Head of caudate nucleus (tissue), 42 donors: ENCODE measurements at regions not wholly inside any gene's neighbourhood (a gene's known extent, or its start where the extent isn't known, plus 50 kb on each side); places are given as distances from the start of the nearest gene placed in this dataset.

Experiments used
- DNase-seq, 42 donors: peaks; one replicate each; pipeline versions ENCODE4 v3.0.0 to v3.0.0-alpha.2; 2020 to 2021; ENCODE audit warnings: mixed read lengths in 7 of 42
- intact Hi-C: fragments of 100-400 bp; cut with DNase I; formaldehyde crosslinking; loops from one replicate; pipeline ENCODE4 v1.15.0; 2022

DNA sequence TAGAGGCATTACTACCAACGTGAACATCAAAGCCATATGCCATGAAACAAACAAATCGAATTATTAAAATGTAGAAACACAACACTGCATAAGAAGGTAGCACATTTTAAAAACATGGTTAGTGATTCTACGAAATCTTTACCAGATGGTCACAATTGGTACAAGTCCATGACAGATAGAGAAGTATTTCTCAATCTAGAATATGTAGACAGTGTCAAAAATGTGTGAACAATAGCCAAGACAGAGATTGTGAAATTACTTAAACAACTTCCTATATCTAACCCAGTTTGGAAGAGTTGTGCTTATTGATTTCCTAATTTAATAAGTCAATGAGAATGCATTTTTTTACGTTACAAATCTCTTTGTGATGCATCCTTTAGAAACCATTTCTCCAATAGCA, 1121.6 kb downstream of the MAT2B start:
- DNase-seq = no peak
- intact Hi-C loops = no loop called here

DNA sequence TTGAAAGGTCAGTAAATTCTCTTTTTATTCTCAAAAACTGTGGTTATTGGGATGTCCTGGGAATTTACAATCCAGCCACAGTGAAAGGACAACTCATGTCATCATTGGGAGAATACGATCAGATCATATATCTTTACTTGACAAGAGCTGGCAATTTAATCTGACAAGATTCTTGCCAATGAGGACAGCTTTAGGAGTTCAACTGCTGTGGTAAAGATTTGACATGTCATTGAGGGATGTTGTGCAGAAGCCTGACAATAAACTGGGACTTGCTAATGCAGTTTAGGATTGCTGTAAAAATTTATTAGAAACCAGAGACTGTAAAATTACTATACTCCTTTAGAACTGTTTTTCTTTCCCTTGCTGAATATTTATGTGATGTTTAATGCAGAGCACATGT, 1131.0 kb downstream of the MAT2B start:
- no peak for DNase-seq
- intact Hi-C loops = no loop called here

- DNase-seq = no peak
- intact Hi-C loops = no loop called here
These were observed 1132.6 kb downstream of the MAT2B start for GRCh38 chr5:164637931-164638521.

- intact Hi-C loops = no loop called here
- DNase-seq = no peak
These were observed 1143.8 kb downstream of the MAT2B start for GRCh38 chr5:164649266-164649665.

DNA sequence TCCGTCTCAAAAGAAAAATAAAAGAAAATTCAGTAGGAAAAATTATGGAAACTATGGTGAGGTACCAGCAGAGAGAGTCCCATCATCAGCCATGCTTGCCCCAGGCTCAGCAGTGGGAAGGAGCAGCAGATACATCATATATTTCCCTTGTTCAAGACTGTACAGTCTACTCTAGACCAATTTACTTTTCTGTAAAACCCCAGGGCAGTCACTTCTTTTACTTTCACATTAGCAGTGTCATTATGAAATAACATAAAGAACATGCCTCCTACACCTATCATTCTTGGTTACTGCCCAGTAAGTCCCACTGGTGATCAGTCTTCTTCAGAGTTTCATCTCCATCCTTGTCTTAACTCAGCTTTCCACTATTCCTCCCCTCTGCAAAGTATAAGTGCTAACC, 1145.0 kb downstream of the MAT2B start:
- intact Hi-C loops = no loop called here

DNA sequence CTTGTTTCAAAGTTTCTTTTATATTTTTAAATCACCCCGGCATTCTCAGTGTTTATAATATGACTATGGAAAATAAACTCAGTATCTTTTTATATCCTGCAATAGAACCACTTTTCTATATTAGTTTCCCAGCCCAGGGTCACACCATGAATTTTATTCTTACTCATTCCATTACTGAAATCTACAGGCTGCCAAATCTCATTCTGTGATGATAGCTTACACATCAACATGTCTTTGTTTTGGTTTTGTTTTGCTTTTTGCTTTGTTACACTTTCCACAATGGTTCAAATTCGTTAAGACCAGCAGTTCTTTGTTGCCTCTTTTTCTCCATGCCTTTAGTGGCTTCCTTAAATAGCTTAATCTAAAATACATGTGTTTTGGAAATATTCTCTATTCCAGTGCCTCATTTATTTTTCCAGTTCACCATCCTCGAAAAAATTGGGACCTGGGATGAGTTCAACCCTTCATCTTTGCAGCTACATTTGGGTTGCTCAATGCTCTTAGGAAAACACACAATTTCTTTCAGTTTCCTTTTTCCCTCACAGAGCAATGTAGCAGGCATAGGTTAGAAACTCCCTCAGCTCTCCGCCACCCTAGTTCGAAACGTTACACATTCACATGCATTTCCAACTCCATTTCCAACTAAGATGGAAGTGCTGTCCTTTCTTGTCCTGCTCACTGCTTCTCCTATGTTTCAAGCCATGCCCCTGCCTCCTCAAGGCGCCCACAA, 1146.3 kb downstream of the MAT2B start:
- DNase-seq = no peak
- intact Hi-C loops = no loop called here

More for the DNA sequence above, 1145.0 kb downstream of the MAT2B start:
- no peak for DNase-seq

GRCh38 chr5:164652276-164652660, 1146.8 kb downstream of the MAT2B start:
- no peak for DNase-seq
- intact Hi-C loops = no loop called here

- no peak for DNase-seq
- intact Hi-C loops = no loop called here
These were observed 1158.0 kb downstream of the MAT2B start for GRCh38 chr5:164663198-164663989.

DNA sequence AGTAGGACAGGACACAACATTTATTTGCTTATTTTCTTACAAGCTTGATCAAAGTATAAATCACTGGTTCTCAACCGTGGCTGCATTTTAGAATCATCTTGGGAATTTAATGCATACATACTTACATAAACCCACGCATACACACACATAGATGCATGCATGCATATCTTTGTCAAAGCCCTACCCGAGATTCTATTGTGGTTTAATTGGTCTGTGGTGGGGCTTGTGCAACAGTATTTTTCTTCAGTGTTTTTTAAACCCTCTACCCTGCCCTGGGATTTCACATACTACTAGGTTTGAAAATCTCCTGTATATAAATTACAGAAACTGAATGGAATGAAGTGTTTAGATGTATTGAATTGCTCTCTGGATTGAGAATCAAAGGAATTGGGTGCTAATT, 1166.2 kb downstream of the MAT2B start:
- no peak for DNase-seq
- intact Hi-C loops = no loop called here

- intact Hi-C loops = no loop called here
- no peak for DNase-seq
These were observed 1166.8 kb downstream of the MAT2B start for GRCh38 chr5:164672205-164672604.

GRCh38 chr5:164672931-164673694, 1167.7 kb downstream of the MAT2B start:
- intact Hi-C loops = no loop called here
- DNase-seq = no peak

GRCh38 chr5:164679461-164679860, 1174.0 kb downstream of the MAT2B start:
- no peak for DNase-seq
- intact Hi-C loops = no loop called here

DNA sequence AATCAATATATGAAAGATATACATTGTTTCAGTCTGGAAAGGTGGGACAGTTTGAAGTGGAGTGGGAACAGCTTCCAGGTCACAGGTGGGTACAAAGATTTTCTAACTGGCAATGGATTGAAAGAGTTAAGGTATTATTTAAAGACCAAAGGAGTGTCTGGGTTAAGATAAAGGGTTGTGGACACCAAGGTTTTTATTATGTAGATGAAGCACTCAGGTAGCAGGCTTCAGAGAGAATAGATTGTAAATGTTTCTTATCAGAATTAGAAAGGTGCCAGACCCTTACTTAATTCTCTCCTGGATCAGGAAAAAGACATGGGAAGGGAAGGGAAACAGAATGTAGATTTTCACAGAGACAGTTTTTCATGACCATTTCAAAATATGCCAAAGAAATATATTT, 1174.8 kb downstream of the MAT2B start:
- intact Hi-C loops = no loop called here
- DNase-seq = no peak

- no peak for DNase-seq
- intact Hi-C loops = no loop called here
These were observed 1175.5 kb downstream of the MAT2B start for GRCh38 chr5:164680812-164681520.

DNA sequence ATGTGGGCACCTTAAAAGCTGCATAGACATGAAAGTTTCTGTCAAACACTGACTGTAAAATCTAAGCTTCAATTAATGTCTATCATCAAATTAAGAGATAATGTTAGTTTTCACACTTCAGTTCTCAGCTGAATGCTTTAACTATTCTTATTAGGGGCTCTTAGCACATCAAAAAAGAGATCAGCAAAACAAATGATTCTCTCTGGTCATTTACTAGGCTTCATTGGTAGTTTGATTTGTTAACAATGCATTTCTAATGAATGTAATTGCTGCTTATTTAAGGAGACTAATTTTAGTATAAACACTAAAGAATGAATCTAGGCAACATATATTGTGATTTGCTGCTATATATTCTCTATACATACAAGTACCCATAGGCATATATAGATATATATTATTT, 1182.0 kb downstream of the MAT2B start:
- no peak for DNase-seq
- intact Hi-C loops = no loop called here

DNA sequence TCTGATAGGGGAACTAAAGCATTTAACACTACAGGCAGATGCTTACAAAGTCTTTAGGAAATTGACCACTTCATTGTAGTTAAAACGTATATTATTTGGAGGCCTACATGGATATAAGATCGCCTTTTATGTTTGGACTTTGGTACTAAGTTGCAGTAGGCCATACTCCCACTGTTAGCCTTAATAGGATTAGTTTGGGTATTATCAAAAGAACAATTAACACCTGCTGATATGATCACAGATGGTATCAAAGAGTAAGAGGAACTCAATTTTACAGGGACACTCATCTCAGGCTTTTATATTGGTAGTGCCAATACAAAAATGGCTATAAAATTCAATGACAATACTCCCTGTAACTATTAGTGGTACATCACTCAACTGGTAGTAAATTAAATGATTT, 1183.0 kb downstream of the MAT2B start:
- intact Hi-C loops = no loop called here
- no peak for DNase-seq

DNA sequence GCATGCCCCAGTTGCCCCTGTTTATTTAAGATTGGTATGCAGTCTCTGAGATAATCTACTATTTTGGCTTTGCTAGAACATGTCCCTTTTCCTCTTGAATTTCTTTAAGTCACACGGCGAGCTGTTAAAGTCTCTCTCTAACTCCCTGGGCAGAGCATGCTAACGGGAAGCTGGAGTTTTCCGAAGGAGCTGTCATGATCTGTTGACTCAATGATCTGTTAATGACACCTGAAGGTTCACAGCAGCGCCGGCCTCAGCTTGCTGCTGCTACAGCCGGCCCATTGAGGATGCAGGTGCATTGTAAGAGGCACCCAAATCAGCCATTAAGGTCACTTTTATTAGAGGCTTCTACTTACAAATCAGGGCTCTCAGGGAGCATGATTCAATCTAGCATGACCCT, 1203.4 kb downstream of the MAT2B start:
- intact Hi-C loops = no loop called here
- DNase-seq = no peak

GRCh38 chr5:164713682-164714081, 1208.3 kb downstream of the MAT2B start:
- intact Hi-C loops = no loop called here

GRCh38 chr5:164721116-164721515, 1215.7 kb downstream of the MAT2B start:
- no peak for DNase-seq
- intact Hi-C loops = no loop called here

More at GRCh38 chr5:164713682-164714081, 1208.3 kb downstream of the MAT2B start:
- DNase-seq = no peak
